ENCODE measurements at regions not wholly inside any gene's neighbourhood (a gene's known extent, or its start where the extent isn't known, plus 50 kb on each side); places are given as distances from the start of the nearest gene placed in this dataset.

DNA sequence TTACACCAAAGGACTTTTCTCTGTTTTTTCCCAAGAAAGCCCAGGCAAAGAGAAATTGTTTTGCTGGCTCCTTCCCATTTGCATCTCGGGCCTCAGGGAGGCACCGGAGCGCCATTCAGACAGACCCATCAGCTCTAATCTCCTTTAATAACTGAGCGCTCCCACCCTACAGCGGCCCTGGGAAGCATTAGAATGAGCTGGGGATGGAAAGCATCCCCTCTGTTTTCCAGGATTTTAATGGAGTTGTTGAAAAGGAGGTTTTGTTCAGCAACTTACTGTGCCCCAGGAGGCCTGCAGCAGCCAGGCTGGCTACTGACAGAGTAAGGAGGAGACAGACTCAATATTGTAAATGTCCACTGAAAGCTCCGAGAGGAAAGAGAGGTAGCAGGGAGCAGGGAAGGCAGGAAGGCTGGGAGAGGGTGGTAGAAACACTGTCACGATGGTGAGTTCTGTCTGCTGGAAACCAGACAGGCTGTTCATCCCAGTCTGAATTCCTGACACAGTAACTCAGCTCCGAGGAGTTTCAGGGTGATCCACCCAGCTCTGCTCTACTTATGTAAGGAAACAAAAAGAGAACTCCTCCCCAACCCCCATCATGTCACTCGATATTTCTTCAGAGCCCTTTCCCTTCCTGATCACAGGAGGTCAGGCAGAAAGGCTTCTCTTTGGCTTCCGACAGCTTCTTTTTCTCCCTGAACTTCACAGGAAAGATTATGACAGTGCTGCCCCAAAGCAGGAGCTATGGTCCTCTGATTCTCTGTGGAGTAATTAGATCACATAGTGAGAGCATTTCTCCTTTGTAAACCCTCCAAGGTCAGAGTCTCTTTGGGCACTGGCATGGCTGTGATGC lies 62.5 kb upstream of the TMEM132D start:
- TF ChIP-seq, protein P1, sequence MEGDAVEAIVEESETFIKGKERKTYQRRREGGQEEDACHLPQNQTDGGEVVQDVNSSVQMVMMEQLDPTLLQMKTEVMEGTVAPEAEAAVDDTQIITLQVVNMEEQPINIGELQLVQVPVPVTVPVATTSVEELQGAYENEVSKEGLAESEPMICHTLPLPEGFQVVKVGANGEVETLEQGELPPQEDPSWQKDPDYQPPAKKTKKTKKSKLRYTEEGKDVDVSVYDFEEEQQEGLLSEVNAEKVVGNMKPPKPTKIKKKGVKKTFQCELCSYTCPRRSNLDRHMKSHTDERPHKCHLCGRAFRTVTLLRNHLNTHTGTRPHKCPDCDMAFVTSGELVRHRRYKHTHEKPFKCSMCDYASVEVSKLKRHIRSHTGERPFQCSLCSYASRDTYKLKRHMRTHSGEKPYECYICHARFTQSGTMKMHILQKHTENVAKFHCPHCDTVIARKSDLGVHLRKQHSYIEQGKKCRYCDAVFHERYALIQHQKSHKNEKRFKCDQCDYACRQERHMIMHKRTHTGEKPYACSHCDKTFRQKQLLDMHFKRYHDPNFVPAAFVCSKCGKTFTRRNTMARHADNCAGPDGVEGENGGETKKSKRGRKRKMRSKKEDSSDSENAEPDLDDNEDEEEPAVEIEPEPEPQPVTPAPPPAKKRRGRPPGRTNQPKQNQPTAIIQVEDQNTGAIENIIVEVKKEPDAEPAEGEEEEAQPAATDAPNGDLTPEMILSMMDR (IDR thresholded peaks at IDR 0.05; ENCODE audit: low read depth, low read length) = no peak
- no peak for TF ChIP-seq POLR2A (IDR thresholded peaks at IDR 0.05; ENCODE audit: extremely low read depth, insufficient read length)
- TF ChIP-seq, protein P2, sequence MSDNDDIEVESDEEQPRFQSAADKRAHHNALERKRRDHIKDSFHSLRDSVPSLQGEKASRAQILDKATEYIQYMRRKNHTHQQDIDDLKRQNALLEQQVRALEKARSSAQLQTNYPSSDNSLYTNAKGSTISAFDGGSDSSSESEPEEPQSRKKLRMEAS (IDR thresholded peaks at IDR 0.05; ENCODE audit: low read depth, low read length) = no peak
